ENCODE measurements at regions not wholly inside any gene's neighbourhood (a gene's known extent, or its start where the extent isn't known, plus 50 kb on each side); places are given as distances from the start of the nearest gene placed in this dataset.
A peak's percentile ranks its signal among the peaks of the same experiment; 100 is the strongest.

- no peak for TF ChIP-seq POLR2A (IDR thresholded peaks at IDR 0.05; ENCODE audit: control extremely low read depth in 1 of 2, low read depth in 2 of 2, low read length in 2 of 2)
Measured at GRCh38 chr9:14373706-14374105, 59.8 kb upstream of the NFIB start (continued).

GRCh38 chr9:14373336-14373666, 59.4 kb upstream of the NFIB start:
- Histone ChIP-seq H3K23me2 (ENCODE audit: low read depth, low read length) (no peaks in the 10 kb centered on the region), H3K23ac (ENCODE audit: insufficient read length) (no peak overlapping the region), H3K4me2 (ENCODE audit: insufficient read depth in 1 of 2, low read depth in 2 of 2, low read length in 2 of 2) (0 out of 4 replicates have a peak overlapping the region, but pooled peaks of 1 of the 2 experiments have one; percentile 2), H3K14ac (ENCODE audit: insufficient read length) (no peak overlapping the region), H4K5ac (ENCODE audit: insufficient read length, low read depth, low read length) (no peak overlapping the region), H3K18ac (ENCODE audit: extremely low read depth, low read length) (no peak overlapping the region), H3K4ac (replicated peaks; ENCODE audit: insufficient read length, low read depth, low read length) (no peak overlapping the region), H2BK15ac (ENCODE audit: low read length) (no peak overlapping the region), H2BK12ac (ENCODE audit: low read depth, low read length) (no peak overlapping the region), H3K27me3 (replicated peaks in 1 of 4; ENCODE audit: control insufficient read depth in 3 of 4, extremely low read depth in 1 of 4, insufficient read depth in 3 of 4, low read length in 3 of 4) (no peaks in the 10 kb centered on the region), H4K91ac (replicated peaks; ENCODE audit: insufficient read length, low read length) (no peak overlapping the region), H3K79me2 (ENCODE audit: control insufficient read depth in 1 of 2, insufficient read depth in 2 of 2, low read length in 2 of 2) (no peaks in the 10 kb centered on the region), H3K9ac (replicated peaks in 1 of 4; ENCODE audit: extremely low read depth in 1 of 4, low read depth in 3 of 4, low read length in 3 of 4) (no peak overlapping the region), H3K9me3 (ENCODE audit: insufficient read depth in 2 of 2, low read depth in 1 of 2, low read length in 1 of 2) (peaks cover 0 to 2% of the 10 kb centered on the region in 2 experiments; a peak in 2 of 4 replicates), H3K4me3 (ENCODE audit: extremely low read depth in 1 of 4, insufficient read depth in 2 of 4, low read depth in 3 of 4, low read length in 4 of 4) (no peak overlapping the region), H3K4me1 (replicated peaks in 1 of 4; ENCODE audit: control insufficient read depth in 3 of 4, insufficient read depth in 4 of 4, low read length in 3 of 4) (peaks cover 0 to 7% (median 4%) of the 10 kb centered on the region in 4 experiments; a peak in 2 of 7 replicates), H2BK120ac (replicated peaks; ENCODE audit: low read depth, low read length) (no peak overlapping the region), H2AFZ (ENCODE audit: low read length) (no peak overlapping the region), H2AK5ac (ENCODE audit: low read depth, low read length) (no peak overlapping the region), H2BK5ac (ENCODE audit: low read depth, low read length) (peak overlapping the region; percentile 15; the same call in 1 of the 2 replicates), H3K79me1 (ENCODE audit: low read depth, low read length) (no peaks in the 10 kb centered on the region), H2BK20ac (ENCODE audit: low read length) (no peak overlapping the region; the same call in 1 of the 2 replicates), H3K36me3 (ENCODE audit: control insufficient read depth in 2 of 4, insufficient read depth in 4 of 4, low read length in 3 of 4) (no peaks in the 10 kb centered on the region), H4K8ac (ENCODE audit: extremely low read depth, insufficient read depth, low read length) (no peak overlapping the region), H4K20me1 (replicated peaks in 1 of 2; ENCODE audit: control insufficient read depth in 1 of 2, insufficient read depth in 2 of 2, low read length in 2 of 2) (no peaks in the 10 kb centered on the region), H3K27ac (ENCODE audit: low read depth, low read length) (no peak overlapping the region), H3K56ac (replicated peaks; ENCODE audit: insufficient read length, low read depth, low read length) (no peak overlapping the region)
- no peak for FAIRE-seq
- DNase-seq (ENCODE audit: low read depth in 1 of 2, low spot score in 2 of 2): no peak
- POLR2A ChIA-PET (ENCODE audit: partially characterized antibody): interaction anchor here (0.8 kb wide), 1 partner anchor 21 kb away, joined by 3 read pairs; no protein-coding TSS in a partner anchor
- CTCF ChIA-PET (ENCODE audit: partially characterized antibody): interaction anchor here (0.9 to 2.1 kb wide), 5 partner anchors 9 to 27 kb away, joined by 3 to 8 read pairs (median 5); no protein-coding TSS in a partner anchor
- TF ChIP-seq GTF2F1 (IDR thresholded peaks at IDR 0.05; ENCODE audit: borderline replicate concordance, low read depth, low read length) (no peak), TCF12 (IDR thresholded peaks at IDR 0.05; ENCODE audit: low read depth, low read length) (no peak), JUND (IDR thresholded peaks at IDR 0.05; ENCODE audit: low read length) (no peak), SIX5 (IDR thresholded peaks at IDR 0.05; ENCODE audit: low read depth, low read length) (no peak), MAX (IDR thresholded peaks at IDR 0.05) (no peak), ZNF274 (IDR thresholded peaks at IDR 0.05; ENCODE audit: borderline replicate concordance, extremely low read depth, low read length) (no peak), ATF2 (IDR thresholded peaks at IDR 0.05; ENCODE audit: low read length) (no peak), RXRA (IDR thresholded peaks at IDR 0.05; ENCODE audit: insufficient read depth, low read depth, low read length) (no peak), USF2 (IDR thresholded peaks at IDR 0.05; ENCODE audit: low read length) (no peak), TEAD4 (IDR thresholded peaks at IDR 0.05; ENCODE audit: low read depth, low read length) (no peak), SIRT6 (IDR thresholded peaks at IDR 0.05; ENCODE audit: low read length) (no peak)
